ENCODE measurements at regions not wholly inside any gene's neighbourhood (a gene's known extent, or its start where the extent isn't known, plus 50 kb on each side); places are given as distances from the start of the nearest gene placed in this dataset.

DNA sequence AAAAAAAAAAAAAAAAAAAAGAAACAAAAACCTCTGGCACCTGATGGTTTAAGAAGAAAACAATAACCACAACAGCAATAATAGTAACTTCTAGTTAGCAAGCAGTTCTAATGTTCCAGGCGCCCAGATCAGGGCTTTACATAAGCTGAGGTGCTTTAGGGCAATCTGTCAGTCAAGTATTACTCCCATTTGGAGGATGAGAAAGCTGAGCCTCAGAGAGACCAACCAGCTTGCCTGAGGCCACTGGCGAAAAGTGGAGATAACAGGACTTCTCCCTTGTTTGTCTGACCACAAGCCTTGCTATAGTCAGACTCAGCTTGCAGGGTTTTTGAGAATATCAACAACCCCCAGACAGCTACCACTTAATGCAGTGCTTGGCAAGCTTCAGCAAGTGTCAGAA is 83.5 kb upstream of the BOD1 start:
- TF ChIP-seq, protein P1, sequence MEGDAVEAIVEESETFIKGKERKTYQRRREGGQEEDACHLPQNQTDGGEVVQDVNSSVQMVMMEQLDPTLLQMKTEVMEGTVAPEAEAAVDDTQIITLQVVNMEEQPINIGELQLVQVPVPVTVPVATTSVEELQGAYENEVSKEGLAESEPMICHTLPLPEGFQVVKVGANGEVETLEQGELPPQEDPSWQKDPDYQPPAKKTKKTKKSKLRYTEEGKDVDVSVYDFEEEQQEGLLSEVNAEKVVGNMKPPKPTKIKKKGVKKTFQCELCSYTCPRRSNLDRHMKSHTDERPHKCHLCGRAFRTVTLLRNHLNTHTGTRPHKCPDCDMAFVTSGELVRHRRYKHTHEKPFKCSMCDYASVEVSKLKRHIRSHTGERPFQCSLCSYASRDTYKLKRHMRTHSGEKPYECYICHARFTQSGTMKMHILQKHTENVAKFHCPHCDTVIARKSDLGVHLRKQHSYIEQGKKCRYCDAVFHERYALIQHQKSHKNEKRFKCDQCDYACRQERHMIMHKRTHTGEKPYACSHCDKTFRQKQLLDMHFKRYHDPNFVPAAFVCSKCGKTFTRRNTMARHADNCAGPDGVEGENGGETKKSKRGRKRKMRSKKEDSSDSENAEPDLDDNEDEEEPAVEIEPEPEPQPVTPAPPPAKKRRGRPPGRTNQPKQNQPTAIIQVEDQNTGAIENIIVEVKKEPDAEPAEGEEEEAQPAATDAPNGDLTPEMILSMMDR (IDR thresholded peaks at IDR 0.05; ENCODE audit: low read depth, low read length), result no peak
- H3K27me3 ChIP-seq (ENCODE audit: low read depth, low read length), result no peaks in the 10 kb centered on the region
- H3K9ac ChIP-seq (ENCODE audit: low read length), result peak overlapping the region; percentile 26; the same call in 1 of the 2 replicates
- H3K79me2 ChIP-seq (ENCODE audit: low read length), result no peaks in the 10 kb centered on the region
- H4K20me1 ChIP-seq (ENCODE audit: insufficient read depth, low read length), result no peaks in the 10 kb centered on the region
- no peak overlapping the region for H3K27ac ChIP-seq (ENCODE audit: low read length)
- no peaks in the 10 kb centered on the region for H3K36me3 ChIP-seq (replicated peaks; ENCODE audit: low read depth, low read length)
- H3K4me2 ChIP-seq (ENCODE audit: low read length), result peak overlapping the region; percentile 94
- peak overlapping the region; percentile 63 for H3K4me3 ChIP-seq (ENCODE audit: low read length)
- H3K4me1 ChIP-seq (ENCODE audit: low read length), result peaks cover 38% of the 10 kb centered on the region
- no peaks in the 10 kb centered on the region for H3K9me3 ChIP-seq (ENCODE audit: insufficient read depth, low read length)
- H2AFZ ChIP-seq (ENCODE audit: low read depth, low read length), result peak overlapping the region; percentile 24

DNA sequence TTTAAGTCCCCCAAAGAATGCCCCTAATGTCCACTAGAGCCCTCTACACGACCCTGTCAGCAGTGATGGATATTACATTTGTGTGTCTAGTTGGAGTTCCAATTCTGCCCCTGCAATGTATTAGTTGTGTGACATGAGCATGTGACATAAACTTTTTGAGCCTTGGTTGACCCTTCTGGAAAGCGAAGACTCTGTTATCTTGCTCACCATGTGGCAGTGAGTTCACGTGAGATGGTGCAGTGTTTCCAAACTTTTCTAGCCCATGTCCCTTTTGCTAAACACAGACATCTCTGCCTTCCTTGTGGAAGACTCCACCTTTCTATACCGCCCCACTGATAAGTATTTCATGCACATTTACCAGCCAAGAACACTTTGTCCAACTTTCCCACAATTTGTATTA is 87.0 kb upstream of the BOD1 start:
- no peak for TF ChIP-seq EZH2phosphoT487 (IDR thresholded peaks at IDR 0.05; ENCODE audit: low read depth)
- TF ChIP-seq, protein P1 (IDR thresholded peaks at IDR 0.05; ENCODE audit: low read depth, low read length), result no peak
- Histone ChIP-seq H3K4me3 (ENCODE audit: low read length) (no peak overlapping the region), H2AFZ (ENCODE audit: low read depth, low read length) (no peak overlapping the region)

DNA sequence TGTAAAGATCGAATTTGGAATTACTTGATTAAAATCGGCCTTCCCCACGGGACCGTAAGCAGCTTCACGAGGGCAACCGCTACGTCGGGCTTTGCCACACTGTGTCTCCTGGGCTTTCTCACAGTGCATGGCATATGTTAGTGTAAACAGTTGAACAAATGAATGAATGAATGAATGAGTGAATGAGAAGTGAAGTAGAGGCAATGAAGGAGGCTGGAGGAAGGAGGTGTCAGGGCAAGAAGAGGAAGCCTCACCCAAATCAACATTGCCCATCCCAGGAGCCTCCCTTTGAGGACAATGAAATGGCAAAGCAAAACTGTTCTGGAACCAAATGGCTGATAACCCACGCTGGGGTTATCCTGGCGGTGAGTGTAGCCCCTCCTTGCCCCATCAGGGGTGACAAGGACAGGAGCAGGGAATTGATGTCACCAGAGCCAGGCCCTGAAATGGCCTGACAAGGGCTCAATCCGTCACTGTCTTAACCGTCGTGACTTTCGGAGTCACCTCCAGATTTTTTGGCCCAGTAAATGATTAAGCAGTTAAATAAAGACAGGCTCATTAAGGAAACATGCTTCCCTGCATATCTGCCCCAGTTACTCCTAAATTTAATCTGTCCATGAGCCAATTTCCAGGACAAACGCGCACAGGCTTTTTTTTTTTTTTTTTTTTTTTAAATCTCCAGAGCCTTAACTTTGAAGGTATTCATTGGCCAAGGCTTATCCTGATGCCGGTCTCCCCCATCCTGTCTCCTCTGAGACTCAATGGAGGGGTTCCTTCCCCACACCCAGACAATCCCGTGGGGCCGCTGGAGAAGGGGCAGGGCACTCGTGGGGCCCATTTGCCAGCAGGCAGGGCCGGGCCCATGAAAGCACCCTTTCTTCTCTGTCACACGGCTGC is 88.4 kb upstream of the BOD1 start:
- Histone ChIP-seq H3K36me3 (replicated peaks; ENCODE audit: low read depth, low read length) (no peaks in the 10 kb centered on the region), H3K79me2 (ENCODE audit: low read length) (no peaks in the 10 kb centered on the region), H3K27me3 (ENCODE audit: low read depth, low read length) (no peaks in the 10 kb centered on the region), H3K27ac (ENCODE audit: low read length) (no peak overlapping the region), H3K4me2 (ENCODE audit: low read length) (no peak overlapping the region), H2AFZ (ENCODE audit: low read depth, low read length) (no peak overlapping the region), H3K9me3 (ENCODE audit: insufficient read depth, low read length) (no peaks in the 10 kb centered on the region), H3K4me1 (ENCODE audit: low read length) (peaks cover 30% of the 10 kb centered on the region), H3K9ac (ENCODE audit: low read length) (no peak overlapping the region), H3K4me3 (ENCODE audit: low read length) (no peak overlapping the region), H4K20me1 (ENCODE audit: insufficient read depth, low read length) (no peaks in the 10 kb centered on the region)
- TF ChIP-seq, protein P1 (IDR thresholded peaks at IDR 0.05; ENCODE audit: low read depth, low read length), result no peak
- TF ChIP-seq EZH2phosphoT487 (IDR thresholded peaks at IDR 0.05; ENCODE audit: low read depth), result no peak

More for the DNA sequence above, 87.0 kb upstream of the BOD1 start:
- Histone ChIP-seq H3K36me3 (replicated peaks; ENCODE audit: low read depth, low read length) (no peaks in the 10 kb centered on the region), H3K4me2 (ENCODE audit: low read length) (no peak overlapping the region), H3K27me3 (ENCODE audit: low read depth, low read length) (no peaks in the 10 kb centered on the region), H3K79me2 (ENCODE audit: low read length) (no peaks in the 10 kb centered on the region), H3K9me3 (ENCODE audit: insufficient read depth, low read length) (no peaks in the 10 kb centered on the region), H3K27ac (ENCODE audit: low read length) (no peak overlapping the region), H4K20me1 (ENCODE audit: insufficient read depth, low read length) (no peaks in the 10 kb centered on the region), H3K9ac (ENCODE audit: low read length) (no peak overlapping the region), H3K4me1 (ENCODE audit: low read length) (peaks cover 44% of the 10 kb centered on the region)

DNA sequence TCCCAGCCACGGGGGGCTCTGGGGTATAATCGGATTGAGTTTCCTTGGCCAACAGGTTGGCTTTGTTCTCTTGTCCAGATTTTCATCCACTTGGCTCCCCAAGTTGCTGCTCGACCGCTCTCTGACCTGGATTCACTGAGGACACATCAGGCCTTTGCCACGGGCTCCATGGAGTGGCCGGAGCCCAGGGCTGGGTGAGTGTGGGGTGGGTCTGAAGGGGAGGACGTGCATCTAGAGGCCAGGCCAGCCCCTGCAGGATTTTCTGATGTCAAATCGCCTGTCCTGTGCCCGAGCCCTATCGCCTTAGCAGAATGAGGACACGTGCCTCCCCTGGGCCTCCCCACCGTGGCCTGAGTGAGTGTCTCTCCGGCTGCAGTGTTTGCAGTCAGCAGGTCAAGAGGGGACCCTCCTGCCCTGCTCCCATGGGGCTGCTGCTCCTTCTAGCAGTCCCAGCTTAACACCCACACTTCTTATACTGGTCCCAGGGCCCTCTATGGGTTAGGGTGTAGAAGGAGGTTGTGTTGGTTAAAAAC is 89.1 kb upstream of the BOD1 start:
- H3K27ac ChIP-seq (ENCODE audit: low read length), result no peak overlapping the region
- no peaks in the 10 kb centered on the region for H3K9me3 ChIP-seq (ENCODE audit: insufficient read depth, low read length)
- H3K27me3 ChIP-seq (ENCODE audit: low read depth, low read length), result no peaks in the 10 kb centered on the region
- H3K9ac ChIP-seq (ENCODE audit: low read length), result no peak overlapping the region
- no peaks in the 10 kb centered on the region for H3K36me3 ChIP-seq (replicated peaks; ENCODE audit: low read depth, low read length)
- H4K20me1 ChIP-seq (ENCODE audit: insufficient read depth, low read length), result no peaks in the 10 kb centered on the region
- peaks cover 24% of the 10 kb centered on the region for H3K4me1 ChIP-seq (ENCODE audit: low read length)
- no peak overlapping the region for H3K4me3 ChIP-seq (ENCODE audit: low read length)
- no peak overlapping the region for H2AFZ ChIP-seq (ENCODE audit: low read depth, low read length)
- no peak for TF ChIP-seq EZH2phosphoT487 (IDR thresholded peaks at IDR 0.05; ENCODE audit: low read depth)
- TF ChIP-seq, protein P1 (IDR thresholded peaks at IDR 0.05; ENCODE audit: low read depth, low read length), result no peak
- H3K4me2 ChIP-seq (ENCODE audit: low read length), result no peak overlapping the region
- no peaks in the 10 kb centered on the region for H3K79me2 ChIP-seq (ENCODE audit: low read length)
